ENCODE measurements at regions not wholly inside any gene's neighbourhood (a gene's known extent, or its start where the extent isn't known, plus 50 kb on each side); places are given as distances from the start of the nearest gene placed in this dataset.

GRCh38 chr3:104437131-104437750, 929.5 kb upstream of the ALCAM start:
- peaks cover 16% of the 10 kb centered on the region for H3K4me1 ChIP-seq (ENCODE audit: control insufficient read depth, extremely low read depth, insufficient read depth, low read length)
- peak overlapping the region; percentile 11 for H3K27ac ChIP-seq (ENCODE audit: control insufficient read depth, insufficient read depth, low read length)
- no peak overlapping the region for H2AFZ ChIP-seq (ENCODE audit: control insufficient read depth, low read length)
- TF ChIP-seq CTCF (optimal IDR thresholded peaks at IDR 0.05 in 1 of 3, IDR thresholded peaks at IDR 0.05 in 1 of 3, conservative IDR thresholded peaks at IDR 0.05 in 1 of 3; ENCODE audit: extremely low read depth in 1 of 3, insufficient read depth in 2 of 3, low read length in 3 of 3), result no peak
- TF ChIP-seq EZH2 (IDR thresholded peaks at IDR 0.05; ENCODE audit: low read length), result no peak
- peak; percentile 61 for FAIRE-seq
- H3K36me3 ChIP-seq (ENCODE audit: control insufficient read depth in 2 of 2, extremely low read depth in 1 of 2, insufficient read depth in 2 of 2, low read length in 2 of 2), result no peaks in the 10 kb centered on the region
- H3K9ac ChIP-seq (ENCODE audit: control insufficient read depth, extremely low read depth, insufficient read depth, low read length), result no peak overlapping the region
- no peaks in the 10 kb centered on the region for H3K9me1 ChIP-seq (ENCODE audit: control insufficient read depth, extremely low read depth, insufficient read depth, low read length)
- dilution Hi-C loops (cut with MboI; ENCODE audit: extremely low pct_ligation_motif_present, low sequenced_read_pairs), result no loop called here
- H3K9me3 ChIP-seq (ENCODE audit: control insufficient read depth, low read depth, low read length), result no peaks in the 10 kb centered on the region
- no peaks in the 10 kb centered on the region for H4K20me1 ChIP-seq (ENCODE audit: control insufficient read depth, extremely low read depth, insufficient read depth, low read length)
- no peak overlapping the region for H3K4me3 ChIP-seq (ENCODE audit: control insufficient read depth in 2 of 3, extremely low read depth in 1 of 3, insufficient read depth in 2 of 3, low read depth in 1 of 3, low read length in 3 of 3)
- DNase-seq (ENCODE audit: low read depth, low spot score), result peak; percentile 13
- H3K4me2 ChIP-seq (ENCODE audit: control insufficient read depth, extremely low read depth, insufficient read depth, low read depth, low read length), result peak overlapping the region; percentile 2
- H3K27me3 ChIP-seq (ENCODE audit: control insufficient read depth, extremely low read depth, insufficient read depth, low read length), result no peaks in the 10 kb centered on the region
- H3K79me2 ChIP-seq (ENCODE audit: control insufficient read depth, insufficient read depth, low read length), result no peaks in the 10 kb centered on the region

GRCh38 chr3:104437891-104438290, 928.8 kb upstream of the ALCAM start:
- no peaks in the 10 kb centered on the region for H3K9me1 ChIP-seq (ENCODE audit: control insufficient read depth, extremely low read depth, insufficient read depth, low read length)
- H3K79me2 ChIP-seq (ENCODE audit: control insufficient read depth, insufficient read depth, low read length), result no peaks in the 10 kb centered on the region
- H4K20me1 ChIP-seq (ENCODE audit: control insufficient read depth, extremely low read depth, insufficient read depth, low read length), result no peaks in the 10 kb centered on the region
- peak; percentile 71 for FAIRE-seq
- no peak overlapping the region for H3K4me3 ChIP-seq (ENCODE audit: control insufficient read depth in 2 of 3, extremely low read depth in 1 of 3, insufficient read depth in 2 of 3, low read depth in 1 of 3, low read length in 3 of 3)
- dilution Hi-C loops (cut with MboI; ENCODE audit: extremely low pct_ligation_motif_present, low sequenced_read_pairs), result no loop called here
- H3K27me3 ChIP-seq (ENCODE audit: control insufficient read depth, extremely low read depth, insufficient read depth, low read length), result no peaks in the 10 kb centered on the region
- peak; percentile 13 for DNase-seq (ENCODE audit: low read depth, low spot score)
- TF ChIP-seq EZH2 (IDR thresholded peaks at IDR 0.05; ENCODE audit: low read length) (no peak), CTCF (optimal IDR thresholded peaks at IDR 0.05 in 1 of 3, IDR thresholded peaks at IDR 0.05 in 1 of 3, conservative IDR thresholded peaks at IDR 0.05 in 1 of 3; ENCODE audit: extremely low read depth in 1 of 3, insufficient read depth in 2 of 3, low read length in 3 of 3) (no peak)
- no peaks in the 10 kb centered on the region for H3K9me3 ChIP-seq (ENCODE audit: control insufficient read depth, low read depth, low read length)
- no peaks in the 10 kb centered on the region for H3K36me3 ChIP-seq (ENCODE audit: control insufficient read depth in 2 of 2, extremely low read depth in 1 of 2, insufficient read depth in 2 of 2, low read length in 2 of 2)
- peaks cover 16% of the 10 kb centered on the region for H3K4me1 ChIP-seq (ENCODE audit: control insufficient read depth, extremely low read depth, insufficient read depth, low read length)
- H3K4me2 ChIP-seq (ENCODE audit: control insufficient read depth, extremely low read depth, insufficient read depth, low read depth, low read length), result peak overlapping the region; percentile 2
- H2AFZ ChIP-seq (ENCODE audit: control insufficient read depth, low read length), result no peak overlapping the region
- H3K9ac ChIP-seq (ENCODE audit: control insufficient read depth, extremely low read depth, insufficient read depth, low read length), result no peak overlapping the region
- H3K27ac ChIP-seq (ENCODE audit: control insufficient read depth, insufficient read depth, low read length), result peak overlapping the region; percentile 11
